ENCODE measurements at regions not wholly inside any gene's neighbourhood (a gene's known extent, or its start where the extent isn't known, plus 50 kb on each side); places are given as distances from the start of the nearest gene placed in this dataset.

DNA sequence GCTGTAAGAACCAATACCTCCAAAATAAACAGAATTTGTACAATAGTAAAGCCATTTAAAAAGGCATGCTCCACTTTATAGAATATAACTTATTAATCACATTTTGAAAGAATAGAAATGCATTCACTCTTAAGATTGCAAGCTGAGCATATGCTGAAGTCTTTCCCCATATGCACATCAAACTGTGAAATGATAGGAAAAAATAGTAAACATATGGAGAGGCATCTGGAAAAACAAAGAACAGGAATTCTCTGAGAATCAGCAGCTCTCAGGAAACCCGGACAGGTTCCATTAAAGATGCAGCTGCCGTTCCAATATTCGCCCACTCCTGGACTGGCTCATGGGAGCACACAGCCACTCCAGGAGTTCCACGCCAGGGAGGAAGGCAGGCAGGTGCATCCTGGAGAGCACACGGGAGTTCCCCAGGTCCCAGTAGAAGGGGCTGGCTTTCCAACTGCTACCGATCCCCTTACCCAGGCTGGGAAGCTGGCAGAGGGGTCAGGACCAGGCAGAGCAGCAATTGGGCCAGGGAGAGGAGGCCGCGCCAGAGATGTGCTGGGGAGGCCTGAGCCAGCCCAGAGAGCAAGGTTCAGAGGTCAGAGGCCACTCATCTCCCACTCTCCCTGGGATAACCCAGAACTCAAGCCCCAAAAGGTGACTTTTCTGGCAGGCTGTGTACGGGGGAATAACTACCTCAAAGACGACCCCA is 111.1 kb downstream of the DLL1 start:
- Histone ChIP-seq H3K27me3 (peaks cover 11% of the 10 kb centered on the region), H3K27ac (no peak overlapping the region), H3K4me1 (no peaks in the 10 kb centered on the region), H3K36me3 (no peaks in the 10 kb centered on the region), H3K9me3 (no peaks in the 10 kb centered on the region), H3K4me3 (no peak overlapping the region)
- 77% methylated on average over 4 to 5 of the region's 10 CpGs for WGBS, 2 donors (ENCODE audit: low coverage in 1 of 2)
- TF ChIP-seq EP300 (IDR thresholded peaks at IDR 0.05) (no peak), POLR2AphosphoS5 (IDR thresholded peaks at IDR 0.05) (no peak), POLR2A (IDR thresholded peaks at IDR 0.05) (no peak)
- TF ChIP-seq, protein P1, sequence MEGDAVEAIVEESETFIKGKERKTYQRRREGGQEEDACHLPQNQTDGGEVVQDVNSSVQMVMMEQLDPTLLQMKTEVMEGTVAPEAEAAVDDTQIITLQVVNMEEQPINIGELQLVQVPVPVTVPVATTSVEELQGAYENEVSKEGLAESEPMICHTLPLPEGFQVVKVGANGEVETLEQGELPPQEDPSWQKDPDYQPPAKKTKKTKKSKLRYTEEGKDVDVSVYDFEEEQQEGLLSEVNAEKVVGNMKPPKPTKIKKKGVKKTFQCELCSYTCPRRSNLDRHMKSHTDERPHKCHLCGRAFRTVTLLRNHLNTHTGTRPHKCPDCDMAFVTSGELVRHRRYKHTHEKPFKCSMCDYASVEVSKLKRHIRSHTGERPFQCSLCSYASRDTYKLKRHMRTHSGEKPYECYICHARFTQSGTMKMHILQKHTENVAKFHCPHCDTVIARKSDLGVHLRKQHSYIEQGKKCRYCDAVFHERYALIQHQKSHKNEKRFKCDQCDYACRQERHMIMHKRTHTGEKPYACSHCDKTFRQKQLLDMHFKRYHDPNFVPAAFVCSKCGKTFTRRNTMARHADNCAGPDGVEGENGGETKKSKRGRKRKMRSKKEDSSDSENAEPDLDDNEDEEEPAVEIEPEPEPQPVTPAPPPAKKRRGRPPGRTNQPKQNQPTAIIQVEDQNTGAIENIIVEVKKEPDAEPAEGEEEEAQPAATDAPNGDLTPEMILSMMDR (IDR thresholded peaks at IDR 0.05) = no peak
- no peak for ATAC-seq

DNA sequence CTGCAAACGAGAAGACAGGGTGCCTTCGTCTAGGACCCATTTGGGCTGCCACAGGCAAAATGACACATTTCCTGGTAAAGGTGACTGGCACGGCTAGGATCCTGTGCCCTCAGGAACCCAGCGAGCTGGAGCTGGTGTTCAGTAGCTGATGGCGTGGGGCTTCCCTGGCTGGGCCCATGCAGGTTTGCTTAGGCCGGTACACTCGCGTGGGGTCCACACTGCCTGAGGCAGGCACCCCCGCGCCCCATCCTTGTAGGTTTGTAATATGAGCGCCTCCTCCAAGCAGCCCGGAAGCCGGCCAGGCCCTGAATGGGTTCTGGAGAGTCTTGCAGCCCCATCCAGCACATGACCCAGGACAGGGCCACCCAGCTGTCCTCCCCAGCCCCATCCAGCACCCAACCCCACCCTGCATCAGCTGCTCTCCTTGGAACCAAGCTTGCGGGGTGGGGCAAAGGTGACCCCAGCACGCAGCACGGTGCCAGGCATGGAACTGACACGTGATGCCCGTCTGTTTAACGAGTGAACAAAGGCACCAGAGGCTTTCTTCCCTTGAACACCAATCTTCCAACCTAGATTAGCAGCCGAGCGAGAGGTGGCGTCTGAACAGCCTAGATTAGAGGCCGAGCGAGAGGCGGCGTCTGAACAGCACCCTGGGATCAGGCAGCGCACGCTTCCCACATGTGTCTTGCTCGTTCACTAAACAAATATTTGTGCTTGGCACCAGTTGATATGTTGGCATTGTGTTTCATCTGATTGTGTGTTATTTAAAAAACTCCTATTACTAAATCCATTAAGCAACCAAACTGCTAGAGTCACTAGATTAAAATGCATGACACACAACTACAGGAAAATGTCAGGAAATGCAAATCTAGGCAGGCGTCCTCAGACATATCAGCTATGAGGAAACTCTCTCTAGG is 112.1 kb downstream of the DLL1 start:
- H3K27me3 ChIP-seq = peaks cover 11% of the 10 kb centered on the region
- H3K4me1 ChIP-seq = no peaks in the 10 kb centered on the region
- TF ChIP-seq, protein P1 (IDR thresholded peaks at IDR 0.05) = no peak
- TF ChIP-seq POLR2AphosphoS5 (IDR thresholded peaks at IDR 0.05) = peak; percentile 24
- ATAC-seq = no peak
- 87 to 94% methylated on average over 9 to 16 of the region's 30 CpGs for WGBS, 2 donors (ENCODE audit: low coverage in 1 of 2)
- no peak overlapping the region for H3K4me3 ChIP-seq
- no peak overlapping the region for H3K27ac ChIP-seq
- H3K36me3 ChIP-seq = no peaks in the 10 kb centered on the region
- H3K9me3 ChIP-seq = no peaks in the 10 kb centered on the region

DNA sequence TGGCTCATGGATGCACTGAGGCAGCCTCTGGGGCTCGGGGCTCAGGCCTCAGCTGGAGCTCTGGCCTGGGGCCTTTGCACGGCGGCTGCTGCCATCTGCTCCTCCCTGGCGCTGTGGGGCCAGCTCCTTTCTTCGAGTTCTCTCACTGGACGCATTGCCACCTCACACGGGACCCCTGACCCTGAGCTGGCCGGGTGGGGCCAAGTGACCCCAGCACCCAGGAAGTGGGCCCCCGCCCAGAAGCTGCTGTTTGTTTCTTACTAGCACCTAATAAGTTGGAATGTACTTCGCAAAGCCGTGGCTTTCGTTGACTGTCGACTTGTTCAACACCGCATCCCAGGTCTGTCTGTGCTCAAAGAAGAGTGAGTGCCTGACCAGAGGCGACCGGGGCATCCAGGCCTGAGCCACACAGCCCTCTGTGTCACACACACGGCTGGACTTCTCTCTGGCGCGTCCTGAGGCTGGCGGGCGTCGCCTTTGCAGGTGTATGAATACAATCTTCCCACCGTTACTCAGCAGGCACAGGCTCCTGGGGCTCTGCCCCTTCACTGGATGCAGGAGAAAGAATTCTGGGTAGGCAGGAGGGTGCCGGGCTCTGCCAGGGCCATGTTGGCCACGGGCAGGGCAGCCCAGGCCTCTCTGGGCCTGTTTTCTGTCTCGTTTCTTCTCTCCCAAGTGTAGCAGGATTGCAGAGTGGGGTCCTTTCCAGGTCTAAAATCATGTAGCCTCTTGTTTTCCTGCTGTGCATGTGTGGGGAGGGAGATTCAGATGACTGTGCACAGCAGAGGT is 112.9 kb downstream of the DLL1 start:
- Histone ChIP-seq H3K9me3 (no peaks in the 10 kb centered on the region), H3K36me3 (no peaks in the 10 kb centered on the region), H3K27me3 (peaks cover 11% of the 10 kb centered on the region), H3K27ac (no peak overlapping the region), H3K4me1 (no peaks in the 10 kb centered on the region), H3K4me3 (no peak overlapping the region)
- ATAC-seq = no peak
- WGBS, 2 donors (ENCODE audit: low coverage in 1 of 2) = 94% methylated on average over 8 of the region's 26 CpGs; no CpG with 5 or more reads in 1 of the 2 donors
- no peak for TF ChIP-seq EP300 (IDR thresholded peaks at IDR 0.05)
- TF ChIP-seq, protein P1 (IDR thresholded peaks at IDR 0.05) = no peak
- no peak for TF ChIP-seq POLR2AphosphoS5 (IDR thresholded peaks at IDR 0.05)
- TF ChIP-seq POLR2A (IDR thresholded peaks at IDR 0.05) = no peak

DNA sequence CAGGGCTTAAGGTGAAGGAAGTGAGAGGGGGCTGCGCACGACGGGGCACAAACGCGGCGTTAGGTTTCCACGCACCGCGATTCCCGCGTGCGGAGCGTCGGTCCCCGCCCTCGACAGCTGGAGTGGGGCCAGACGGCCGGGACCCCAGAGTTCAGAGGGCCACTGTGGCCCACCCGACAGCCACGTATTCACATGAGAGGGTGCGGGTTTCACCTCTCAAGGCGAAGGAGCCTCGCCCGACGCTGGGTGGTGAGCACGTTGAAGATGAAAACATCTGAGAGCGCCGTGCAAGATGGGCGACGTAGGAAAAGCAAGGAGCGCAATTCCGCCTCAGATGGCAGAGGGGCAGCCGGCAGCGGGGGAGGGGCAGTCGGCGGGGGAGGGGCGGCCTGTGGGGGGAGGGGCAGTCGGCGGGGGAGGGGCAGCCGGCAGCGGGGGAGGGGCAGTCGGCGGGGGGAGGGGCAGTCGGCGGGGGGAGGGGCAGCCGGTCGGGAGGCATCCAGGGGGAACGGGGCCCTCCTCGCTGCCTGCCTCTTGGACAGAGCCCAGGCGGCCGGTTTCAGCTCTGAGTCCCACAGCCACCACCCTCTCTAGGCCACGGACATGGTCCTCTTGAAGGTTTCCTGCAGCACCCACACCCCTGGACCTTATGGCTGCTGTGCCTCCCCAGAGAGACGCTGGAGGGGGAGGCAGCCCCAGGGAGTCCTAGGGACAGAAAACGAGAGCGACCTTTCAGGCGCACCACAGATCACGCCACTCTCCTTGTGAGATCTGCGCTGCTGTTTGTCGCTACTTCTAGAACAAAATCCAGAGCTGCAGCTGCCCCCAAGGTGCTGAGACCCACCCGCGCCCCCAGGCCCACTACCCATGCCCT is 113.7 kb downstream of the DLL1 start:
- peaks cover 9% of the 10 kb centered on the region for H3K27me3 ChIP-seq
- H3K27ac ChIP-seq = no peak overlapping the region
- WGBS, 2 donors (ENCODE audit: low coverage in 1 of 2) = 70% methylated on average over 4 of the region's 61 CpGs; no CpG with 5 or more reads in 1 of the 2 donors
- no peaks in the 10 kb centered on the region for H3K4me1 ChIP-seq
- ATAC-seq = no peak
- H3K36me3 ChIP-seq = no peaks in the 10 kb centered on the region
- TF ChIP-seq, protein P1 (IDR thresholded peaks at IDR 0.05) = no peak
- TF ChIP-seq EP300 (IDR thresholded peaks at IDR 0.05) (no peak), POLR2AphosphoS5 (IDR thresholded peaks at IDR 0.05) (no peak)
- H3K9me3 ChIP-seq = no peaks in the 10 kb centered on the region
- no peak overlapping the region for H3K4me3 ChIP-seq

Measured in gastroesophageal sphincter (tissue), 4 donors.